Fibroblast of lung (primary cell): ENCODE measurements at regions not wholly inside any gene's neighbourhood (a gene's known extent, or its start where the extent isn't known, plus 50 kb on each side); places are given as distances from the start of the nearest gene placed in this dataset.

ENCODE experiments used
- DNase-seq, 2 donors: peaks; one replicate each; pipeline versions ENCODE4 v3.0.0 to v3.0.0-alpha.2; 2010; ENCODE audit warnings: low read depth in 2 of 2
- H2AFZ ChIP-seq: 2 replicates; pipeline ENCODE4 v1.5.1; 2012; ENCODE audit warnings: low read length, control low read depth, inconsistent platforms
- H3K27ac ChIP-seq: 2 replicates; pipeline ENCODE4 v1.5.1; 2011; ENCODE audit warnings: low read length, control low read depth; ENCODE audit not compliant: insufficient read depth
- H3K27me3 ChIP-seq: 2 replicates; pipeline ENCODE4 v1.5.1; 2011; ENCODE audit warnings: mild to moderate bottlenecking, low read length; ENCODE audit not compliant: control insufficient read depth, insufficient read depth
- H3K36me3 ChIP-seq: 2 replicates; pipeline ENCODE4 v1.5.1; 2011; ENCODE audit warnings: low read length; ENCODE audit not compliant: control insufficient read depth, insufficient read depth
- H3K4me1 ChIP-seq: 2 replicates; pipeline ENCODE4 v1.5.1; 2011; ENCODE audit warnings: low read length; ENCODE audit not compliant: control insufficient read depth, insufficient read depth; ENCODE audit errors: extremely low read depth
- H3K4me2 ChIP-seq: 2 replicates; pipeline ENCODE4 v1.5.1; 2011; ENCODE audit warnings: low read length, control low read depth; ENCODE audit not compliant: insufficient read depth; ENCODE audit errors: extremely low read depth
- H3K4me3 ChIP-seq, 4 experiments: fragments of 200-600 bp in 1 of 4; sonication (generic) in 1 of 4; replicated peaks in 1 of 4; 2 replicates each; pipeline ENCODE4 v1.5.1; 2011 to 2016; ENCODE audit warnings: low read length in 4 of 4, low read depth in 3 of 4, mild to moderate bottlenecking in 3 of 4, control low read depth in 2 of 4, inconsistent platforms in 1 of 4, mixed read lengths in 1 of 4; ENCODE audit not compliant: insufficient read depth in 1 of 4; ENCODE audit errors: control extremely low read depth in 1 of 4
- H3K79me2 ChIP-seq: 2 replicates; pipeline ENCODE4 v1.5.1; 2012; ENCODE audit warnings: mild to moderate bottlenecking, low read length, inconsistent platforms; ENCODE audit not compliant: control insufficient read depth, insufficient read depth
- H3K9ac ChIP-seq: 2 replicates; pipeline ENCODE4 v1.5.1; 2011; ENCODE audit warnings: mild to moderate bottlenecking, low read length, control low read depth; ENCODE audit not compliant: insufficient read depth
- H3K9me3 ChIP-seq: 2 replicates; pipeline ENCODE4 v1.5.1; 2012; ENCODE audit warnings: low read depth, low read length; ENCODE audit not compliant: control insufficient read depth, insufficient read depth
- H4K20me1 ChIP-seq: 2 replicates; pipeline ENCODE4 v1.5.1; 2011; ENCODE audit warnings: low read length; ENCODE audit not compliant: control insufficient read depth, insufficient read depth; ENCODE audit errors: extremely low read depth
- EZH2 ChIP-seq: IDR thresholded peaks from 2 replicates; pipeline ENCODE4 v1.5.1; 2012; ENCODE audit warnings: low read length, control low read depth, mild to moderate bottlenecking; ENCODE audit errors: missing control alignments
- TF ChIP-seq, protein P1 (sequence below), 2 donors: IDR thresholded peaks in 1 of 2; conservative IDR thresholded peaks in 1 of 2; 1 replicate in 1 of 2; 2 replicates in 1 of 2; pipeline ENCODE4 v1.5.1; 2011 to 2012; ENCODE audit warnings: low read length in 2 of 2, control low read depth in 1 of 2, inconsistent platforms in 1 of 2, low read depth in 1 of 2, mild to moderate bottlenecking in 1 of 2

DNA sequence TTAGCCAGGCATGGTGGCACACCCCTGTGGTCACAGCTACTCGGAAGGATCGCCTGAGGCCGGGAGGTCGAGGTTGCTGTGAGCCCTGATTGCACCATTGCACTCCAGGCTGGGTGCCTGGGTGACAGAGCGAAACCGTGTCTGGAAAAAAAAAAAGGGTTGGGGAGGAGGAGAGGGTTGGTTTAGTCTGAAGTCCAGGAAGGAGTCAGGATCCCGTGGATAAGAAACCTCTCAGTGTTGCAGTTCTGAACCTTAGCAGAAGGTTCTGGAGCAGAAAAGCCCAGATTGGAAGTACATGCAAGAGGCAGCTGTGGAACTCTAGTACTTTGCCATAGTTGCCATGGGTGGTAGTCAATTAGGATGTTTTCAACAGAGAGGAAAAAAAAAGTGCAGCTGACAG lies 125.2 kb upstream of the CPEB4 start:
- Histone ChIP-seq H3K79me2 (no peaks in the 10 kb centered on the region), H3K36me3 (no peaks in the 10 kb centered on the region), H3K4me1 (peaks cover 5% of the 10 kb centered on the region), H3K9ac (no peak overlapping the region), H3K9me3 (no peaks in the 10 kb centered on the region), H2AFZ (no peak overlapping the region), H3K27me3 (peaks cover 11% of the 10 kb centered on the region), H4K20me1 (no peaks in the 10 kb centered on the region), H3K4me2 (no peak overlapping the region), H3K27ac (no peak overlapping the region), H3K4me3 (no peak overlapping the region)
- no peak for TF ChIP-seq EZH2
- TF ChIP-seq, protein P1, sequence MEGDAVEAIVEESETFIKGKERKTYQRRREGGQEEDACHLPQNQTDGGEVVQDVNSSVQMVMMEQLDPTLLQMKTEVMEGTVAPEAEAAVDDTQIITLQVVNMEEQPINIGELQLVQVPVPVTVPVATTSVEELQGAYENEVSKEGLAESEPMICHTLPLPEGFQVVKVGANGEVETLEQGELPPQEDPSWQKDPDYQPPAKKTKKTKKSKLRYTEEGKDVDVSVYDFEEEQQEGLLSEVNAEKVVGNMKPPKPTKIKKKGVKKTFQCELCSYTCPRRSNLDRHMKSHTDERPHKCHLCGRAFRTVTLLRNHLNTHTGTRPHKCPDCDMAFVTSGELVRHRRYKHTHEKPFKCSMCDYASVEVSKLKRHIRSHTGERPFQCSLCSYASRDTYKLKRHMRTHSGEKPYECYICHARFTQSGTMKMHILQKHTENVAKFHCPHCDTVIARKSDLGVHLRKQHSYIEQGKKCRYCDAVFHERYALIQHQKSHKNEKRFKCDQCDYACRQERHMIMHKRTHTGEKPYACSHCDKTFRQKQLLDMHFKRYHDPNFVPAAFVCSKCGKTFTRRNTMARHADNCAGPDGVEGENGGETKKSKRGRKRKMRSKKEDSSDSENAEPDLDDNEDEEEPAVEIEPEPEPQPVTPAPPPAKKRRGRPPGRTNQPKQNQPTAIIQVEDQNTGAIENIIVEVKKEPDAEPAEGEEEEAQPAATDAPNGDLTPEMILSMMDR (conservative IDR thresholded peaks at IDR 0.05 in 1 of 2, IDR thresholded peaks at IDR 0.05 in 1 of 2; ENCODE audit: low read depth in 1 of 2, low read length in 2 of 2): no peak
- DNase-seq: no peak

GRCh38 chr5:173763410-173763809 lies 124.7 kb upstream of the CPEB4 start:
- Histone ChIP-seq H2AFZ (no peak overlapping the region), H3K4me2 (no peak overlapping the region), H3K4me1 (peaks cover 5% of the 10 kb centered on the region), H3K27ac (no peak overlapping the region), H3K27me3 (peaks cover 11% of the 10 kb centered on the region), H3K79me2 (no peaks in the 10 kb centered on the region), H4K20me1 (no peaks in the 10 kb centered on the region), H3K4me3 (no peak overlapping the region), H3K36me3 (no peaks in the 10 kb centered on the region), H3K9me3 (no peaks in the 10 kb centered on the region), H3K9ac (no peak overlapping the region)
- no peak for TF ChIP-seq EZH2
- TF ChIP-seq, protein P1 (conservative IDR thresholded peaks at IDR 0.05 in 1 of 2, IDR thresholded peaks at IDR 0.05 in 1 of 2; ENCODE audit: low read depth in 1 of 2, low read length in 2 of 2): no peak
- no peak for DNase-seq

DNA sequence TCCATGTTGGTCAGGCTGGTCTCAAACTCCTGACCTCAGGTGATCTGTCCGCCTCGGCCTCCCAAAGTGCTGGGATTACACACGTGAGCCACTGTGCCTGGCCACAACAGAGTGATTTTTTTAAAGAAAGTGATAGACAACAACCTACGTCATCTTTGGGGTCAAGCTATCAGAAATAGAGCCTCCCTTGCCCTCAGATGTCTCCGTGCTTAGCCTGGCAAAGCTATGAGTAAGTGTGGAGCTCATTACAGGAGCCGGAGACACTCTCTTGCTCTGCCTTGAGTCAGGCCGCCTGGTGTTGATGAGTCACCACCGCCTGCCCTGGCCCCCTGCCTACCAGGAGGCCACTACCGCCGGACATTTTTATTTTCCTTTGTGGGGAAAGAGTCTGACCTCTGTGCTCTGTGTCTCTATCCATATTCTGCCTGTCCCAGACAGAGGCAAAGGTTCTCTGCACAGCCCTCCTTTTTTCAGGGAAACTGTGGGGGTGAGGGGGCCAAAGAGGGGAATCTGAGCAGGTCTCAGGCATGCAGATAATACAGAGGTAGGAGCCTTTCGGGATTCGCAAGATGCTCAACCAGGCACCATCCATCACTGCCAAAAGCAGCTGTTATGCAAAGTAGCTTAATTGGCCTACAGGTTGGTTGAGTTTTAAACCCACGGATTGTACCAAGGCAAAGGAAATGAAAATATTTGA lies 123.7 kb upstream of the CPEB4 start:
- no peak for TF ChIP-seq EZH2
- TF ChIP-seq, protein P1 (conservative IDR thresholded peaks at IDR 0.05 in 1 of 2, IDR thresholded peaks at IDR 0.05 in 1 of 2; ENCODE audit: low read depth in 1 of 2, low read length in 2 of 2): no peak
- H3K4me1 ChIP-seq: peaks cover 5% of the 10 kb centered on the region
- H3K9me3 ChIP-seq: no peaks in the 10 kb centered on the region
- peak; percentile 93 to 96 for DNase-seq
- no peaks in the 10 kb centered on the region for H3K36me3 ChIP-seq
- H3K4me2 ChIP-seq: peak overlapping the region; percentile 8
- no peaks in the 10 kb centered on the region for H4K20me1 ChIP-seq
- no peaks in the 10 kb centered on the region for H3K79me2 ChIP-seq
- no peak overlapping the region for H3K4me3 ChIP-seq
- no peak overlapping the region for H3K9ac ChIP-seq
- no peak overlapping the region for H2AFZ ChIP-seq
- H3K27ac ChIP-seq: no peak overlapping the region
- peaks cover 11% of the 10 kb centered on the region for H3K27me3 ChIP-seq
